Endothelial cell of umbilical vein (primary cell): ENCODE measurements at regions not wholly inside any gene's neighbourhood (a gene's known extent, or its start where the extent isn't known, plus 50 kb on each side); places are given as distances from the start of the nearest gene placed in this dataset.

Experiments
- BruUV-seq: library from RNA; stranded (reverse); fragments of 400-500 nt; replicated peaks from 2 replicates; lab custom pipeline; 2021; lab: Mats Ljungman, UMichigan
- CTCF ChIA-PET: fragments of 300-600, 350-600 bp; sonication (Branson Sonifier 250); formaldehyde crosslinking; loops from one replicate; lab custom pipeline; 2021; ENCODE audit warnings: antibody characterized with exemption, inconsistent platforms; lab: Charles Lee
- POLR2A ChIA-PET: fragments of 300-600, 350-600 bp; sonication (Branson Sonifier 250); formaldehyde crosslinking; loops from one replicate; lab custom pipeline; 2021; ENCODE audit warnings: antibody characterized with exemption, inconsistent platforms; lab: Charles Lee
- DNase-seq: peaks from one replicate; pipeline ENCODE4 v3.0.0-alpha.2; 2011; ENCODE audit warnings: low read depth, low spot score
- FAIRE-seq: peaks from 2 replicates; lab custom pipeline; 2011; peaks lifted over from hg19 to GRCh38; lab: Jason Lieb, UNC
- H2AFZ ChIP-seq: 2 replicates; pipeline ENCODE4 v1.6.0; 2012; ENCODE audit warnings: low read depth, low read length, control low read depth, inconsistent platforms
- H3K27ac ChIP-seq: 2 replicates; pipeline ENCODE4 v1.5.1; 2011; ENCODE audit warnings: low read depth, mild to moderate bottlenecking, control low read depth, low read length, moderate library complexity; ENCODE audit not compliant: insufficient read depth
- H3K27me3 ChIP-seq, 2 experiments: 2 replicates each; pipeline versions ENCODE4 v1.6.0 to v1.6.1; 2011; ENCODE audit warnings: low read length in 2 of 2, mixed read lengths in 1 of 2; ENCODE audit not compliant: control insufficient read depth in 2 of 2, insufficient read depth in 2 of 2
- H3K36me3 ChIP-seq, 2 experiments: 2 replicates in 1 of 2; 3 replicates in 1 of 2; pipeline ENCODE4 v1.5.1; 2011; ENCODE audit warnings: low read length in 2 of 2, mild to moderate bottlenecking in 1 of 2, moderate library complexity in 1 of 2; ENCODE audit not compliant: control insufficient read depth in 2 of 2, insufficient read depth in 2 of 2; ENCODE audit errors: extremely low read depth in 1 of 2
- H3K4me1 ChIP-seq: 3 replicates; pipeline ENCODE4 v1.5.1; 2011; ENCODE audit warnings: mild to moderate bottlenecking, low read length; ENCODE audit not compliant: control insufficient read depth, insufficient read depth; ENCODE audit errors: extremely low read depth
- H3K4me2 ChIP-seq: 2 replicates; pipeline ENCODE4 v1.6.1; 2011; ENCODE audit warnings: low read length, control low read depth, mixed read lengths; ENCODE audit not compliant: insufficient read depth
- H3K4me3 ChIP-seq, 3 experiments: fragments of 200-600 bp in 1 of 3; sonication (generic), shearing (Covaris generic) in 1 of 3; replicated peaks in 1 of 3; 2 replicates each; pipeline ENCODE4 v1.5.1; 2011 to 2016; ENCODE audit warnings: control low read depth in 3 of 3, low read length in 3 of 3, mild to moderate bottlenecking in 2 of 3, inconsistent platforms in 1 of 3, low read depth in 1 of 3, moderate library complexity in 1 of 3; ENCODE audit not compliant: insufficient read depth in 1 of 3
- H3K79me2 ChIP-seq: 2 replicates; pipeline ENCODE4 v1.6.0; 2012; ENCODE audit warnings: low read length, inconsistent platforms; ENCODE audit not compliant: control insufficient read depth, insufficient read depth
- H3K9ac ChIP-seq: replicated peaks from 2 replicates; pipeline ENCODE3; 2011; ENCODE audit warnings: low read length, control low read depth; ENCODE audit not compliant: insufficient read depth; ENCODE audit errors: extremely low read depth
- H3K9me1 ChIP-seq: replicated peaks from 3 replicates; pipeline ENCODE4 v1.6.0; 2011; ENCODE audit warnings: mild to moderate bottlenecking, low read length; ENCODE audit not compliant: control insufficient read depth, insufficient read depth; ENCODE audit errors: extremely low read depth
- H3K9me3 ChIP-seq: replicated peaks from 2 replicates; pipeline ENCODE4 v1.5.1; 2012; ENCODE audit warnings: low read length, inconsistent platforms; ENCODE audit not compliant: control insufficient read depth, insufficient read depth
- H4K20me1 ChIP-seq: replicated peaks from 2 replicates; pipeline ENCODE3; 2011; ENCODE audit warnings: mild to moderate bottlenecking, low read length; ENCODE audit not compliant: control insufficient read depth, insufficient read depth; ENCODE audit errors: extremely low read depth
- EZH2 ChIP-seq: IDR thresholded peaks from 2 replicates; pipeline ENCODE4 v1.6.1; 2012; ENCODE audit warnings: borderline replicate concordance, low read depth, mild to moderate bottlenecking, moderate library complexity, low read length, inconsistent platforms; ENCODE audit not compliant: severe bottlenecking
- FOS ChIP-seq: IDR thresholded peaks from 2 replicates; pipeline ENCODE4 v1.6.1; 2011; ENCODE audit warnings: mild to moderate bottlenecking, low read length, moderate library complexity, borderline replicate concordance; ENCODE audit not compliant: insufficient read depth
- GATA2 ChIP-seq: IDR thresholded peaks from 2 replicates; pipeline ENCODE4 v1.7.0; 2011; ENCODE audit warnings: low read depth, mild to moderate bottlenecking, moderate library complexity, mixed read lengths, low read length; ENCODE audit not compliant: insufficient read length, insufficient read depth
- JUN ChIP-seq: IDR thresholded peaks from 2 replicates; pipeline ENCODE4 v1.6.1; 2011; ENCODE audit warnings: borderline replicate concordance, low read depth; ENCODE audit not compliant: insufficient read length, insufficient read depth
- MYC ChIP-seq: IDR thresholded peaks from one replicate; pipeline ENCODE4 v1.6.1; 2011; ENCODE audit warnings: mild to moderate bottlenecking, low read depth, low read length
- POLR2A ChIP-seq: IDR thresholded peaks from 2 replicates; pipeline ENCODE4 v1.6.1; 2012; ENCODE audit warnings: low read depth, mild to moderate bottlenecking, control low read depth, low read length
- POLR2AphosphoS5 ChIP-seq: IDR thresholded peaks from 2 replicates; pipeline ENCODE4 v1.6.1; 2012; ENCODE audit warnings: low read depth, mild to moderate bottlenecking, control low read depth, low read length, moderate library complexity; ENCODE audit not compliant: insufficient read depth
- dilution Hi-C: fragments of 300-500 bp; cut with MboI; formaldehyde crosslinking; loops from one replicate; pipeline ENCODE4 v1.15.0; 2019; ENCODE audit warnings: low sequenced_read_pairs; ENCODE audit not compliant: extremely low pct_ligation_motif_present
- intact Hi-C: fragments of 100-400 bp; cut with micrococcal nuclease; formaldehyde crosslinking; loops from one replicate; pipeline ENCODE4 v1.10.0; 2022
- TF ChIP-seq, protein P1 (sequence below), 2 donors: IDR thresholded peaks; 1 replicate in 1 of 2; 2 replicates in 1 of 2; pipeline ENCODE4 v1.5.1; 2011; ENCODE audit warnings: low read length in 2 of 2, mild to moderate bottlenecking in 2 of 2, moderate library complexity in 2 of 2, control low read depth in 1 of 2, inconsistent platforms in 1 of 2, low read depth in 1 of 2; ENCODE audit not compliant: insufficient read depth in 1 of 2; ENCODE audit errors: extremely low read depth in 1 of 2
- TF ChIP-seq, protein P2 (sequence below): IDR thresholded peaks from 2 replicates; pipeline ENCODE4 v1.6.1; 2011; ENCODE audit not compliant: insufficient read depth, insufficient read length

DNA sequence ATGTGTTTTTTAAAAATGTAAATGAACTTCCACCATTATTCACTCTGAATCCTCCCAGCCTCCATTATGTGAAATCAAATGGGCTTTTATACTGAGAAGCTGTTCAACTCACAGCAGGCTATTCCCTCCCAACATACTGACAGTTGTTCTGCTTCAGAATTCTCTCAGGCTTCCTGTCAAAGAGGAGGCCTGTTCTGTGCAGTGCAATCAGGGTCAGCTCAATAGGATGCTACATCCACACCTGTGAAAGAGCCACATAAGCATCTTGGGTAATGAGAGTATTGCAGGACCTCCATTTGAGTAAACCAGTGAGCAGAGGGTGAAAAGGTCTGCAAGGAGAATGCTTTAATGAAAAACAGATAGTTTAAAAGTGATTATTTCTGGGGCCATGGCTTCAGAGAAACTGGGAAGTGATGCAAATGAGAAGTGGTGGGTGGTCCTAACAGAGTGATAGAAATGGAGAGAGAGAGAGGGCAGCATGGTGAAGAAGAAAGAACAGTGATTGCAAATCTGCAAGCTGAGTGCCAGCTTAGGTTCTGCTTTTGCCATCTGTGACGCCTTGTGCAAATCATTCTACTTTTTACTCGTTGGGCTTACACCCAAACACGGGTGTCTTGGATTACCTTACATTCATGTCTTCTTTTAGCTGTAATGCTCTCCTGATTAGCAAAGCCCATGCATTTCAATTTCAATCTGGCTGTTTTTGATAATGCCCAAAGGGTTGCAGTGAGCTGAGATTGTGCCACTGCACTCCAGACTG lies 202.5 kb upstream of the NMUR2 start:
- intact Hi-C loops = no loop called here
- H3K9me1 ChIP-seq = no peaks in the 10 kb centered on the region
- no peak overlapping the region for H3K27ac ChIP-seq
- ChIA-PET CTCF (no interaction called here), POLR2A (no interaction called here)
- no peaks in the 10 kb centered on the region for H3K27me3 ChIP-seq
- TF ChIP-seq, protein P1, sequence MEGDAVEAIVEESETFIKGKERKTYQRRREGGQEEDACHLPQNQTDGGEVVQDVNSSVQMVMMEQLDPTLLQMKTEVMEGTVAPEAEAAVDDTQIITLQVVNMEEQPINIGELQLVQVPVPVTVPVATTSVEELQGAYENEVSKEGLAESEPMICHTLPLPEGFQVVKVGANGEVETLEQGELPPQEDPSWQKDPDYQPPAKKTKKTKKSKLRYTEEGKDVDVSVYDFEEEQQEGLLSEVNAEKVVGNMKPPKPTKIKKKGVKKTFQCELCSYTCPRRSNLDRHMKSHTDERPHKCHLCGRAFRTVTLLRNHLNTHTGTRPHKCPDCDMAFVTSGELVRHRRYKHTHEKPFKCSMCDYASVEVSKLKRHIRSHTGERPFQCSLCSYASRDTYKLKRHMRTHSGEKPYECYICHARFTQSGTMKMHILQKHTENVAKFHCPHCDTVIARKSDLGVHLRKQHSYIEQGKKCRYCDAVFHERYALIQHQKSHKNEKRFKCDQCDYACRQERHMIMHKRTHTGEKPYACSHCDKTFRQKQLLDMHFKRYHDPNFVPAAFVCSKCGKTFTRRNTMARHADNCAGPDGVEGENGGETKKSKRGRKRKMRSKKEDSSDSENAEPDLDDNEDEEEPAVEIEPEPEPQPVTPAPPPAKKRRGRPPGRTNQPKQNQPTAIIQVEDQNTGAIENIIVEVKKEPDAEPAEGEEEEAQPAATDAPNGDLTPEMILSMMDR (IDR thresholded peaks at IDR 0.05; ENCODE audit: extremely low read depth in 1 of 2, insufficient read depth in 1 of 2, low read depth in 1 of 2, low read length in 2 of 2) = no peak
- TF ChIP-seq JUN (no peak), EZH2 (no peak), MYC (no peak), POLR2AphosphoS5 (no peak), POLR2A (no peak), GATA2 (no peak), FOS (no peak)
- TF ChIP-seq, protein P2, sequence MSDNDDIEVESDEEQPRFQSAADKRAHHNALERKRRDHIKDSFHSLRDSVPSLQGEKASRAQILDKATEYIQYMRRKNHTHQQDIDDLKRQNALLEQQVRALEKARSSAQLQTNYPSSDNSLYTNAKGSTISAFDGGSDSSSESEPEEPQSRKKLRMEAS = no peak
- no peaks in the 10 kb centered on the region for H3K36me3 ChIP-seq
- H3K9ac ChIP-seq = no peak overlapping the region
- H2AFZ ChIP-seq = no peak overlapping the region
- peaks cover 2% of the 10 kb centered on the region for H3K9me3 ChIP-seq
- H3K79me2 ChIP-seq = no peaks in the 10 kb centered on the region
- no peak overlapping the region for H3K4me2 ChIP-seq
- FAIRE-seq (no peak), DNase-seq (no peak)
- no TSS peak for BruUV-seq
- no peaks in the 10 kb centered on the region for H3K4me1 ChIP-seq
- dilution Hi-C loops = no loop called here
- H3K4me3 ChIP-seq = no peak overlapping the region
- H4K20me1 ChIP-seq = no peaks in the 10 kb centered on the region
